Esophagus squamous epithelium (tissue), 4 donors: ENCODE measurements at regions not wholly inside any gene's neighbourhood (a gene's known extent, or its start where the extent isn't known, plus 50 kb on each side); places are given as distances from the start of the nearest gene placed in this dataset.

ENCODE experiments used
- POLR2A ChIP-seq, 4 donors: fragments of 450-650 bp; IDR thresholded peaks; one replicate each; pipeline ENCODE4 v1.6.1; 2017; ENCODE audit warnings: antibody characterized with exemption in 4 of 4, mild to moderate bottlenecking in 4 of 4, moderate library complexity in 3 of 4
- TF ChIP-seq, protein P1 (sequence below), 6 experiments: fragments of 450-650 bp in 4 of 6; fragments of 200-600 bp in 2 of 6; sonication (generic) in 2 of 6; IDR thresholded peaks; one replicate each; pipeline ENCODE4 v1.5.1; 2016 to 2019; ENCODE audit warnings: antibody characterized with exemption in 6 of 6, mild to moderate bottlenecking in 4 of 6, moderate library complexity in 4 of 6

DNA sequence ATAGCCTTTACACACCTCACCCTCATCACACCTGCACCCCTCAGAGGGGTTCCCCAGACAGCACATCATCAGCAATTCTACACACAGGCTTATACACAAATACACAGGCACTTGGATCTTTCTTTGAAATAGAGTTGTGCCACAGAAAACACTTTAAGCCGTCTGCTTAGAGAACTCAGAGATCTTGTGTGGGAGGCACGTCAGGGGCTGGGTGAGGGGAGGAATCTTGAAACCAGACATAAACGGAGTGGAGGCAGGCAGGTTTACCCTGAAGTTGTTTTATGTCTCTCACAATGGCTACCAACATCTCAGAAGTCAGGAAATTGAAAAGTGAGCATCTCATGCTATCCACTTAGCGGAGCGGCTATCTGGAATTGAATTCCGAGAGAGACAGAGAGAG is 151.9 kb upstream of the GJB5 start:
- TF ChIP-seq POLR2A (IDR thresholded peaks at IDR 0.05): no peak
- TF ChIP-seq, protein P1, sequence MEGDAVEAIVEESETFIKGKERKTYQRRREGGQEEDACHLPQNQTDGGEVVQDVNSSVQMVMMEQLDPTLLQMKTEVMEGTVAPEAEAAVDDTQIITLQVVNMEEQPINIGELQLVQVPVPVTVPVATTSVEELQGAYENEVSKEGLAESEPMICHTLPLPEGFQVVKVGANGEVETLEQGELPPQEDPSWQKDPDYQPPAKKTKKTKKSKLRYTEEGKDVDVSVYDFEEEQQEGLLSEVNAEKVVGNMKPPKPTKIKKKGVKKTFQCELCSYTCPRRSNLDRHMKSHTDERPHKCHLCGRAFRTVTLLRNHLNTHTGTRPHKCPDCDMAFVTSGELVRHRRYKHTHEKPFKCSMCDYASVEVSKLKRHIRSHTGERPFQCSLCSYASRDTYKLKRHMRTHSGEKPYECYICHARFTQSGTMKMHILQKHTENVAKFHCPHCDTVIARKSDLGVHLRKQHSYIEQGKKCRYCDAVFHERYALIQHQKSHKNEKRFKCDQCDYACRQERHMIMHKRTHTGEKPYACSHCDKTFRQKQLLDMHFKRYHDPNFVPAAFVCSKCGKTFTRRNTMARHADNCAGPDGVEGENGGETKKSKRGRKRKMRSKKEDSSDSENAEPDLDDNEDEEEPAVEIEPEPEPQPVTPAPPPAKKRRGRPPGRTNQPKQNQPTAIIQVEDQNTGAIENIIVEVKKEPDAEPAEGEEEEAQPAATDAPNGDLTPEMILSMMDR (IDR thresholded peaks at IDR 0.05): no peak
